GM23248 (cell line): ENCODE measurements at regions not wholly inside any gene's neighbourhood (a gene's known extent, or its start where the extent isn't known, plus 50 kb on each side); places are given as distances from the start of the nearest gene placed in this dataset.

Experiments
- EZH2 ChIP-seq: fragments of 200-600 bp; sonication (generic); IDR thresholded peaks from 2 replicates; pipeline ENCODE4 v1.6.1; 2018; ENCODE audit warnings: antibody characterized with exemption, mild to moderate bottlenecking; ENCODE audit not compliant: insufficient read depth, poor library complexity, severe bottlenecking
- EZH2phosphoT487 ChIP-seq: fragments of 200-600 bp; sonication (generic); IDR thresholded peaks from 2 replicates; pipeline ENCODE4 v1.6.1; 2018; ENCODE audit warnings: antibody characterized with exemption, moderate library complexity, mild to moderate bottlenecking, low read depth; ENCODE audit not compliant: insufficient read depth

DNA sequence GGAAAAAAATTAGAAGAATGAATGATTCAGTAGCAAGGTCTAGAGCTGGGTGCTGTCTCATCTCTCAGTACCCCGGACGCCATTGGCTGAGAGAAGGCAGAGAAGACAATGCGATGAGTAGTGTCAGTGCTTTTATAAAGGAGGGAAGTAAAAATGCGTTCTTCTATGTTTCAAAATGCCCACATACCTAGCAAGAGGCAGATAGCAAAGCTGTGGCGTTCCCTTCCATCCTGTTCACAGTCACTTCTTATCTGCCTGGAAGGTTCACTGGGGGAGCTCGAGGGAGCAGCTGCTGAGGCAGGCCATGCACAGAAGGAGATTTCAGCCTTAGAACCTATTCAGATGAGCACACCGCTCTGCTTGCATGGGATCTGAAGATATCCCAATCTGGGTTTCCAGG lies 234.0 kb downstream of the RPLP1 start:
- no peak for TF ChIP-seq EZH2
- no peak for TF ChIP-seq EZH2phosphoT487
